AG04450 (cell line): ENCODE measurements at regions not wholly inside any gene's neighbourhood (a gene's known extent, or its start where the extent isn't known, plus 50 kb on each side); places are given as distances from the start of the nearest gene placed in this dataset.

Source experiments
- CTCF ChIA-PET: fragments of 300-600, 350-600 bp; formaldehyde crosslinking; extraction: SDS; loops from one replicate; lab custom pipeline; 2022; ENCODE audit warnings: antibody characterized with exemption, inconsistent platforms; lab: Charles Lee
- POLR2A ChIA-PET: fragments of 350-600 bp; formaldehyde crosslinking; extraction: SDS; loops from one replicate; lab custom pipeline; 2021; ENCODE audit warnings: antibody characterized with exemption, inconsistent platforms; lab: Yijun Ruan, JAX
- DNase-seq: peaks from one replicate; pipeline ENCODE4 v3.0.0-alpha.2; 2011; ENCODE audit warnings: low read depth, low spot score
- H3K27ac ChIP-seq: one replicate; pipeline ENCODE4 v1.5.1; 2012; ENCODE audit warnings: low read depth, low read length, control low read depth
- H3K27me3 ChIP-seq: one replicate; pipeline ENCODE4 v1.6.0; 2012; ENCODE audit warnings: low read length; ENCODE audit not compliant: control insufficient read depth, insufficient read depth
- H3K4me3 ChIP-seq: 2 replicates; pipeline ENCODE4 v1.5.1; 2011; ENCODE audit warnings: mild to moderate bottlenecking, low read depth, low read length, control low read depth
- H3K9me3 ChIP-seq: 2 replicates; pipeline ENCODE4 v1.5.1; 2012; ENCODE audit warnings: low read length; ENCODE audit not compliant: control insufficient read depth, insufficient read depth
- TF ChIP-seq, protein P1 (sequence below): IDR thresholded peaks from 2 replicates; pipeline ENCODE4 v1.5.1; 2011; ENCODE audit warnings: low read depth, low read length, control low read depth, inconsistent platforms

DNA sequence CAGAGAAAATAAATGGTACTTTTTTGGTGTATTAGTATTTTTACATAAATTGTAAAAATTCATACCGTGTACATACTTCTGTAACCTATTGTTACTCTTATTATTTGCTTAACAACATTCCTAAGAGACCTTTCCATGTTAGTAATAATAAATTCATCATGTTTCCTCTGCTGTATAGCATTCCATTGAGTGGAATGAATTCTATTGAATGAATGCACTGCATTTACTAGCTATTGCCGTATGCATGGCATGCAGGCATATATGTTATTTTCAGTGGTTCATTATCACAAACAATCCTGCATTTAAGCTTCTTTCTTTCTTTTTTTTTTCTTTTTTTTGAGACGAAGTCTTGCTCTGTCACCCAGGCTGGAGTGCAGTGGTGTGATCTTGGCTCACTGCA lies 137.6 kb upstream of the TBX3 start:
- no peak for DNase-seq

DNA sequence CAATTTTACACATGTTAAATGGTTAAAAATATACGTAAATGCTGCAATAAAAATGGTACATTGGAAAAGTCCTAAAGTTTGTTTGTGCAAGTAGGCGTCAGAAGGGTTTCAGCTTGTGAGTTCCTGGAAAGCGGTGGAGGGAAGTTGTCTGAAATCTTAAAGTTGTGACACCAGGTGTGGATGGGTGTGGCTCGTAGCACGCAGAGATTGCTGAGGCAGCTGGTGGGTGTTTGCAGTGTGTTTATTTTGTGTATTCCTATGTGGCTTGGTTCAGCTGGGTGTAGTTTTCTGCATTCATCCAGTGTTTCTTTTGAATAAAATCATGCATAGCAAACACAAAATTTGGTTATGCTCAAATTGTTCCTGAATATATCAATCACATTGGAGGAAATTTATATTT lies 136.8 kb upstream of the TBX3 start:
- TF ChIP-seq, protein P1, sequence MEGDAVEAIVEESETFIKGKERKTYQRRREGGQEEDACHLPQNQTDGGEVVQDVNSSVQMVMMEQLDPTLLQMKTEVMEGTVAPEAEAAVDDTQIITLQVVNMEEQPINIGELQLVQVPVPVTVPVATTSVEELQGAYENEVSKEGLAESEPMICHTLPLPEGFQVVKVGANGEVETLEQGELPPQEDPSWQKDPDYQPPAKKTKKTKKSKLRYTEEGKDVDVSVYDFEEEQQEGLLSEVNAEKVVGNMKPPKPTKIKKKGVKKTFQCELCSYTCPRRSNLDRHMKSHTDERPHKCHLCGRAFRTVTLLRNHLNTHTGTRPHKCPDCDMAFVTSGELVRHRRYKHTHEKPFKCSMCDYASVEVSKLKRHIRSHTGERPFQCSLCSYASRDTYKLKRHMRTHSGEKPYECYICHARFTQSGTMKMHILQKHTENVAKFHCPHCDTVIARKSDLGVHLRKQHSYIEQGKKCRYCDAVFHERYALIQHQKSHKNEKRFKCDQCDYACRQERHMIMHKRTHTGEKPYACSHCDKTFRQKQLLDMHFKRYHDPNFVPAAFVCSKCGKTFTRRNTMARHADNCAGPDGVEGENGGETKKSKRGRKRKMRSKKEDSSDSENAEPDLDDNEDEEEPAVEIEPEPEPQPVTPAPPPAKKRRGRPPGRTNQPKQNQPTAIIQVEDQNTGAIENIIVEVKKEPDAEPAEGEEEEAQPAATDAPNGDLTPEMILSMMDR, result no peak
- no peaks in the 10 kb centered on the region for H3K27me3 ChIP-seq
- CTCF ChIA-PET, result interaction anchor here (3.3 kb wide), 1 partner anchor 136 kb away, joined by 7 read pairs; the partner anchor contains the start of gene TBX3
- peaks cover 4% of the 10 kb centered on the region; the same call in 1 of the 2 replicates for H3K9me3 ChIP-seq
- no peak overlapping the region for H3K27ac ChIP-seq
- POLR2A ChIA-PET, result no interaction called here
- DNase-seq, result no peak
- no peak overlapping the region for H3K4me3 ChIP-seq

More for the DNA sequence above, 137.6 kb upstream of the TBX3 start:
- ChIA-PET CTCF (interaction anchor here (3.3 kb wide), 1 partner anchor 137 kb away, joined by 7 read pairs; the partner anchor contains the start of gene TBX3), POLR2A (interaction anchor here (0.9 kb wide), 1 partner anchor 137 kb away, joined by 4 read pairs; the partner anchor contains the start of gene TBX3)
- H3K27ac ChIP-seq, result no peak overlapping the region
- H3K4me3 ChIP-seq, result no peak overlapping the region
- H3K27me3 ChIP-seq, result no peaks in the 10 kb centered on the region
- peaks cover 4% of the 10 kb centered on the region; the same call in 1 of the 2 replicates for H3K9me3 ChIP-seq
- TF ChIP-seq, protein P1, result no peak

DNA sequence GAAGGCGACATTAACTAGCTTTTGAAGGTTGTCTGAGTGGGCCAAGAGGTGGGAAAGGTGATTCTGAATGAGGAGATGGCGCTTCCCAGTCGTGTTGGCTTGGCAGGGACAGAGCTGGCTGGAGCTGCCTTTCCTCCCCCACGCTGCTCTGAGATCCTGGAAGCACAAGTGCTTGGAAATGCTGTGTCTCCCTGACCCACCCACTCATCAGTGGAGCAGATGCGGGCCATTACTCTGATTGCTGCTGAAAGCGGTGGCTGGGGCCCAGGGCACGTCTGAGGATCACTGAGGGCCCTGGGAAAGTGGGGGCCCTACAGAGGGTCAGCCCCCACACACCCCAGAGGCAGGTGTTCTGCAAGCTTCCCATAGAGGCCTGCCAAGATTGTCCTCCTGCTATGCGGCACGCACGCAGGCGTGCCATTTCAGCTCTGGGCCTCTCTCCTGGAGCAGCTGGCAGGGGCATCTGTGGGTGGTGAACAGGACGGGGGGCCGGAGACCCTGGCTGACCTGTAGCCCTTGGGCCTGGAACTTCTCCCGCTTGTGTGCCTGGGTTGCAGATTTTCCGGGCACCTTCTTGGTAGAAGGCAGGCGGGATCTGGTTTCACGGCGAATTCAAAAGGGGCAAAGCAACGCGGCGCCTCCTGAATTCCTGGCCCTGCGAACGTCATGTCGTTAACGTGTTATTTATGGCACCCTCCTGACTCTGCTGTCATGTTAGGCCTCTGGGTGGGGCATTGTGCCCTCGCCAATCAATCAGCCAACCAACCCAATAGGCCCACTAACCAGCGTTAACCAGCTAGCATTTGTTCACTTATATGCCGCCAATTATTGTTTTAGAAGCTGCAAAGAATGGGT lies 133.8 kb upstream of the TBX3 start:
- Histone ChIP-seq H3K4me3 (no peak overlapping the region), H3K9me3 (peaks cover 4% of the 10 kb centered on the region; the same call in 1 of the 2 replicates), H3K27me3 (no peaks in the 10 kb centered on the region), H3K27ac (no peak overlapping the region)
- TF ChIP-seq, protein P1, result no peak
- no peak for DNase-seq
- ChIA-PET CTCF (no interaction called here), POLR2A (no interaction called here)

DNA sequence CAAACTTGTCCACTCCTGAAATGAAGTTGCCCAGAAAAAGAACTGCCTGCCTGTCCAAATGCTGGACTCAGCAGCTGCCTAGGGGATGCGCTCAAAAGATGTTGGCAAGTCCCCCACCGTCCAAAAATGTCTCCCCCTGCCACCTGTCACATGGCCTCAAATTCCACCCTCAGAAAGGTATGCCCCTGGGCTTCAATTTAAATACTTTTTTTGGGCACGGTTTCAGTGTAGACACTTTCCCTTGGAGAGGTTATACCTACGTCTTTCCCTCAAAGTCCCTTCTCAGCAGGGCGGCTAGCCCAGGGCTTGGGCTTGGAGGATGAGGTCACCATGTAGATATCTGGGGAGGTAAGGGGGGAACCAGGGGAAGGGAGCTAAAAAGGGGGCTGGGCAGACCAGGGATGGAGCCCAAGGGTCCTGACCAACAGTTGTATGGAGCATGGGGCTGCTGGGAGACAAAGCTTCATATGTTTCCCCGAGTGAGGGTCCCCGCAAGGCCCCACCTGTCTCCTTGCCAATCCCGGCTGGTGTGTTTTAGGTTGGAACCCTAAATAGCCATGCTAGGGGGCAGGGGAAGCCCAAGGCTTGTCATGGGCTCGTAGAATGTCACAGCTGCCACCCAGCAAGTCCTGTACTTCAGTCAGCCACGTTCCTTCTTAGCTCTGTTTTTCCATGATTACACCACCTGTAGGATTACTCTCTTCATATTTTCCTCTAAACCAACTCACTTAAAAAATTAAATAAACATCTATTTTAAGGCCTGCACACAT lies 131.2 kb upstream of the TBX3 start:
- no peak overlapping the region for H3K27ac ChIP-seq
- H3K9me3 ChIP-seq, result peaks cover 4% of the 10 kb centered on the region; the same call in 1 of the 2 replicates
- H3K4me3 ChIP-seq, result no peak overlapping the region
- no peak for DNase-seq
- TF ChIP-seq, protein P1, result no peak
- ChIA-PET POLR2A (no interaction called here), CTCF (no interaction called here)
- no peaks in the 10 kb centered on the region for H3K27me3 ChIP-seq
